ENCODE measurements at regions not wholly inside any gene's neighbourhood (a gene's known extent, or its start where the extent isn't known, plus 50 kb on each side); places are given as distances from the start of the nearest gene placed in this dataset.

DNA sequence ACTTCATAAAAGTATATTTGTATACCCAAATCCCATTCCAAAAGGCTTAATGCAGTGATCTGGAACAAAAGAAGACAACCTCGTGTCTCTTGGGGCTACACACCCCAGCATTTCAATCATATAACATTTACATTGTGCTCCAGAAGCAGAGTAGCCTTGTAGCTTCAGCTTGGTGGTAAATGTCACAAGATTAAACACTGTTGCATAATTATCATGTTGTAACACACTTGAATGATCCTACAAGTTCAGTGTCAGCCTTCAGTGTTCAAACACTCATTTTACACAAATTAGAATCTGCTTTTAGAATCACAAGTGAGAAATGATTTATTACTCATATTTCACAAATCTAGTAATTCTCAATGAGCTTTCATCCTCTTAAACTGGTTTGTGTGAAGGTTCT, 122.6 kb downstream of the CNTN3 start:
- Histone ChIP-seq H3K27ac (ENCODE audit: control insufficient read depth, insufficient read depth, low read length) (no peak overlapping the region), H3K9ac (ENCODE audit: control insufficient read depth, extremely low read depth, insufficient read depth, low read length) (no peak overlapping the region), H3K9me3 (ENCODE audit: control insufficient read depth, low read depth, low read length) (no peaks in the 10 kb centered on the region), H3K4me2 (ENCODE audit: control insufficient read depth, extremely low read depth, insufficient read depth, low read depth, low read length) (no peak overlapping the region), H3K4me1 (ENCODE audit: control insufficient read depth, extremely low read depth, insufficient read depth, low read length) (no peaks in the 10 kb centered on the region), H3K36me3 (ENCODE audit: control insufficient read depth in 2 of 2, extremely low read depth in 1 of 2, insufficient read depth in 2 of 2, low read length in 2 of 2) (no peaks in the 10 kb centered on the region), H3K79me2 (ENCODE audit: control insufficient read depth, insufficient read depth, low read length) (no peaks in the 10 kb centered on the region), H3K9me1 (ENCODE audit: control insufficient read depth, extremely low read depth, insufficient read depth, low read length) (no peaks in the 10 kb centered on the region), H3K4me3 (ENCODE audit: control insufficient read depth in 2 of 3, extremely low read depth in 1 of 3, insufficient read depth in 2 of 3, low read depth in 1 of 3, low read length in 3 of 3) (no peak overlapping the region), H3K27me3 (ENCODE audit: control insufficient read depth, extremely low read depth, insufficient read depth, low read length) (no peaks in the 10 kb centered on the region), H2AFZ (ENCODE audit: control insufficient read depth, low read length) (no peak overlapping the region), H4K20me1 (ENCODE audit: control insufficient read depth, extremely low read depth, insufficient read depth, low read length) (no peaks in the 10 kb centered on the region)
- FAIRE-seq (no peak), DNase-seq (ENCODE audit: low read depth, low spot score) (no peak)
- dilution Hi-C loops (cut with MboI; ENCODE audit: extremely low pct_ligation_motif_present, low sequenced_read_pairs): no loop called here
- TF ChIP-seq EZH2 (IDR thresholded peaks at IDR 0.05; ENCODE audit: low read length): no peak
- TF ChIP-seq, protein P1, sequence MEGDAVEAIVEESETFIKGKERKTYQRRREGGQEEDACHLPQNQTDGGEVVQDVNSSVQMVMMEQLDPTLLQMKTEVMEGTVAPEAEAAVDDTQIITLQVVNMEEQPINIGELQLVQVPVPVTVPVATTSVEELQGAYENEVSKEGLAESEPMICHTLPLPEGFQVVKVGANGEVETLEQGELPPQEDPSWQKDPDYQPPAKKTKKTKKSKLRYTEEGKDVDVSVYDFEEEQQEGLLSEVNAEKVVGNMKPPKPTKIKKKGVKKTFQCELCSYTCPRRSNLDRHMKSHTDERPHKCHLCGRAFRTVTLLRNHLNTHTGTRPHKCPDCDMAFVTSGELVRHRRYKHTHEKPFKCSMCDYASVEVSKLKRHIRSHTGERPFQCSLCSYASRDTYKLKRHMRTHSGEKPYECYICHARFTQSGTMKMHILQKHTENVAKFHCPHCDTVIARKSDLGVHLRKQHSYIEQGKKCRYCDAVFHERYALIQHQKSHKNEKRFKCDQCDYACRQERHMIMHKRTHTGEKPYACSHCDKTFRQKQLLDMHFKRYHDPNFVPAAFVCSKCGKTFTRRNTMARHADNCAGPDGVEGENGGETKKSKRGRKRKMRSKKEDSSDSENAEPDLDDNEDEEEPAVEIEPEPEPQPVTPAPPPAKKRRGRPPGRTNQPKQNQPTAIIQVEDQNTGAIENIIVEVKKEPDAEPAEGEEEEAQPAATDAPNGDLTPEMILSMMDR (optimal IDR thresholded peaks at IDR 0.05 in 1 of 3, IDR thresholded peaks at IDR 0.05 in 1 of 3, conservative IDR thresholded peaks at IDR 0.05 in 1 of 3; ENCODE audit: extremely low read depth in 1 of 3, insufficient read depth in 2 of 3, low read length in 3 of 3): no peak

DNA sequence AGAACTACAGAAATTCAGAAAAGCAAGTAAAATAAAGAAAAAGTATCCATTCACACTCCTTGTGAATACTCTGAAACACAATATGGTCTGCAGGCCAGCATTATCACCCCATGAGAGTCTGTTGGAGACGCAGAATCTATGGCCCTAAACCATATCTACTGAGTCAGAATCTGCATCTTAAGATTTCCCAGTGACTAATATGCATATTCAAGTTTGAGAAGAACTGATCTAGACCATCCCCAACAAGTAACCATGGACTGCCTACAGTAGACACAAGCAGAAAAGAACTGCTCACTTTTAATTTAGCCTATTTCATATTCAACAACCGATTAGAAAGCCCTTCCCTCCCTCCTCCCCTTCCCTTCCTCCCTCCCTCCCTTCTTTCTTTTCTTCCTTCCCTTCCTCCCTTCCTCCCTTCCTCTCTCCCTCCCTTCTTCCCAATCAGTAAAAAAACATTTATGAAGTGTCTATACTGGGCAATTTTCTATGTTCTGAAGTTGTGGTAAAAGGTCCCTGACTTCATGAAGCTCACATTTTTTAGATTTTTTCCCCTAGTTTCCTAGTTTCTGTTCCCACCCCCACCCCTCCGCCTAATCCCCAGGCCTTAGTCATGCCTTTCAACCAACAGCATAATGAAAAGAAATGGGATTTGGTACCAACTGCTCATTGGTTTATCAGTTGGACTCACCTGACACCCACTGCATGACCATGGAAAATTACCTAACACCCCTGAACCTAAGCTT, 125.2 kb downstream of the CNTN3 start:
- Histone ChIP-seq H3K27me3 (ENCODE audit: control insufficient read depth, extremely low read depth, insufficient read depth, low read length) (no peaks in the 10 kb centered on the region), H3K9me1 (ENCODE audit: control insufficient read depth, extremely low read depth, insufficient read depth, low read length) (no peaks in the 10 kb centered on the region), H3K9me3 (ENCODE audit: control insufficient read depth, low read depth, low read length) (no peaks in the 10 kb centered on the region), H2AFZ (ENCODE audit: control insufficient read depth, low read length) (no peak overlapping the region), H3K79me2 (ENCODE audit: control insufficient read depth, insufficient read depth, low read length) (no peaks in the 10 kb centered on the region), H3K36me3 (ENCODE audit: control insufficient read depth in 2 of 2, extremely low read depth in 1 of 2, insufficient read depth in 2 of 2, low read length in 2 of 2) (no peaks in the 10 kb centered on the region), H3K4me1 (ENCODE audit: control insufficient read depth, extremely low read depth, insufficient read depth, low read length) (no peaks in the 10 kb centered on the region), H3K4me3 (ENCODE audit: control insufficient read depth in 2 of 3, extremely low read depth in 1 of 3, insufficient read depth in 2 of 3, low read depth in 1 of 3, low read length in 3 of 3) (no peak overlapping the region), H3K27ac (ENCODE audit: control insufficient read depth, insufficient read depth, low read length) (no peak overlapping the region), H4K20me1 (ENCODE audit: control insufficient read depth, extremely low read depth, insufficient read depth, low read length) (no peaks in the 10 kb centered on the region), H3K9ac (ENCODE audit: control insufficient read depth, extremely low read depth, insufficient read depth, low read length) (no peak overlapping the region), H3K4me2 (ENCODE audit: control insufficient read depth, extremely low read depth, insufficient read depth, low read depth, low read length) (no peak overlapping the region)
- FAIRE-seq: no peak
- no peak for DNase-seq (ENCODE audit: low read depth, low spot score)
- dilution Hi-C loops (cut with MboI; ENCODE audit: extremely low pct_ligation_motif_present, low sequenced_read_pairs): no loop called here
- TF ChIP-seq, protein P1 (optimal IDR thresholded peaks at IDR 0.05 in 1 of 3, IDR thresholded peaks at IDR 0.05 in 1 of 3, conservative IDR thresholded peaks at IDR 0.05 in 1 of 3; ENCODE audit: extremely low read depth in 1 of 3, insufficient read depth in 2 of 3, low read length in 3 of 3): no peak
- TF ChIP-seq EZH2 (IDR thresholded peaks at IDR 0.05; ENCODE audit: low read length): no peak
